HEK293 (cell line): ENCODE measurements at regions not wholly inside any gene's neighbourhood (a gene's known extent, or its start where the extent isn't known, plus 50 kb on each side); places are given as distances from the start of the nearest gene placed in this dataset.

ENCODE experiments used
- CTCF ChIA-PET: fragments of 350-600 bp; formaldehyde crosslinking; extraction: SDS; loops from one replicate; lab custom pipeline; 2021; ENCODE audit warnings: antibody characterized with exemption; lab: Yijun Ruan, JAX
- POLR2A ChIA-PET: fragments of 300-600 bp; formaldehyde crosslinking; extraction: SDS; loops from one replicate; lab custom pipeline; 2020; ENCODE audit warnings: antibody characterized with exemption, inconsistent platforms; lab: Yijun Ruan, JAX
- H3K27ac ChIP-seq: fragments of 200-500 bp; sonication (Bioruptor generic); 2 replicates; pipeline ENCODE4 v1.5.1; 2014; ENCODE audit warnings: low read depth, low read length, control low read depth, inconsistent platforms; ENCODE audit errors: extremely low read depth
- H3K36me3 ChIP-seq, 2 experiments: fragments of 200-500 bp in 1 of 2; sonication (Bioruptor generic) in 1 of 2; 1 replicate in 1 of 2; 2 replicates in 1 of 2; pipeline ENCODE4 v1.5.1; 2014 to 2017; ENCODE audit warnings: inconsistent platforms in 2 of 2, low read length in 2 of 2; ENCODE audit not compliant: control insufficient read depth in 2 of 2, insufficient read depth in 1 of 2
- H3K4me1 ChIP-seq: fragments of 200-500 bp; sonication (Bioruptor generic); 2 replicates; pipeline ENCODE4 v1.5.1; 2014; ENCODE audit warnings: mild to moderate bottlenecking, low read length, inconsistent platforms; ENCODE audit not compliant: control insufficient read depth, insufficient read depth
- H3K4me3 ChIP-seq: 2 replicates; pipeline ENCODE4 v1.5.1; 2011; ENCODE audit warnings: low read depth, mild to moderate bottlenecking, control low read depth, low read length, moderate library complexity
- H3K9me3 ChIP-seq: fragments of 200-500 bp; sonication (Bioruptor generic); 2 replicates; pipeline ENCODE4 v1.5.1; 2014; ENCODE audit warnings: low read depth, low read length, inconsistent platforms; ENCODE audit not compliant: control insufficient read depth, insufficient read depth
- BCL11A ChIP-seq: fragments of 450-650 bp; formaldehyde crosslinking; IDR thresholded peaks from 2 replicates; pipeline ENCODE4 v1.5.1; 2016; ENCODE audit warnings: low read depth, missing biosample characterization, missing genetic modification characterization
- GLI2 ChIP-seq: fragments of 450-650 bp; formaldehyde crosslinking; IDR thresholded peaks from 2 replicates; pipeline ENCODE4; 2017; ENCODE audit warnings: missing biosample characterization, missing genetic modification characterization, low read depth, borderline replicate concordance
- GLI4 ChIP-seq: fragments of 450-650 bp; formaldehyde crosslinking; IDR thresholded peaks from 2 replicates; pipeline ENCODE4 v1.5.1; 2016; ENCODE audit warnings: missing biosample characterization, missing genetic modification characterization
- SCRT2 ChIP-seq: fragments of 450-650 bp; formaldehyde crosslinking; IDR thresholded peaks from 2 replicates; pipeline ENCODE4 v1.5.1; 2016; ENCODE audit warnings: missing biosample characterization, missing genetic modification characterization
- ZIC2 ChIP-seq: fragments of 450-650 bp; formaldehyde crosslinking; IDR thresholded peaks from 2 replicates; pipeline ENCODE4 v1.5.1; 2016; ENCODE audit warnings: missing biosample characterization, missing genetic modification characterization
- ZNF16 ChIP-seq: fragments of 450-650 bp; formaldehyde crosslinking; IDR thresholded peaks from 2 replicates; pipeline ENCODE4 v1.5.1; 2016; ENCODE audit warnings: low read depth, missing biosample characterization, missing genetic modification characterization
- ZNF350 ChIP-seq: fragments of 450-650 bp; formaldehyde crosslinking; IDR thresholded peaks from 2 replicates; pipeline ENCODE4 v1.5.0; 2017; ENCODE audit warnings: missing biosample characterization, mild to moderate bottlenecking, missing genetic modification characterization
- ZNF544 ChIP-seq: fragments of 450-650 bp; formaldehyde crosslinking; IDR thresholded peaks from 2 replicates; pipeline ENCODE4 v1.5.0; 2017; ENCODE audit warnings: missing biosample characterization, missing genetic modification characterization
- ZNF558 ChIP-seq: fragments of 450-650 bp; formaldehyde crosslinking; IDR thresholded peaks from 2 replicates; pipeline ENCODE4 v1.5.1; 2016; ENCODE audit warnings: missing biosample characterization, missing genetic modification characterization
- ZNF777 ChIP-seq: fragments of 450-650 bp; formaldehyde crosslinking; IDR thresholded peaks from 2 replicates; pipeline ENCODE4 v1.5.1; 2017; ENCODE audit warnings: missing biosample characterization, missing genetic modification characterization, borderline replicate concordance
- ZNF791 ChIP-seq: fragments of 450-650 bp; formaldehyde crosslinking; IDR thresholded peaks from 2 replicates; pipeline ENCODE4 v1.5.1; 2016; ENCODE audit warnings: missing biosample characterization, missing genetic modification characterization
- ZNF830 ChIP-seq: fragments of 450-650 bp; IDR thresholded peaks from 2 replicates; pipeline ENCODE4 v1.5.0; 2018; ENCODE audit warnings: missing biosample characterization, missing genetic modification characterization, low read depth, mild to moderate bottlenecking, moderate library complexity
- TF ChIP-seq, protein P1 (sequence below): fragments of 450-650 bp; formaldehyde crosslinking; IDR thresholded peaks from 2 replicates; pipeline ENCODE4 v1.5.1; 2016; ENCODE audit warnings: missing biosample characterization, missing genetic modification characterization
- TF ChIP-seq, protein P2 (sequence below): fragments of 450-650 bp; formaldehyde crosslinking; IDR thresholded peaks from 2 replicates; pipeline ENCODE4 v1.5.1; 2016; ENCODE audit warnings: missing biosample characterization, missing genetic modification characterization

DNA sequence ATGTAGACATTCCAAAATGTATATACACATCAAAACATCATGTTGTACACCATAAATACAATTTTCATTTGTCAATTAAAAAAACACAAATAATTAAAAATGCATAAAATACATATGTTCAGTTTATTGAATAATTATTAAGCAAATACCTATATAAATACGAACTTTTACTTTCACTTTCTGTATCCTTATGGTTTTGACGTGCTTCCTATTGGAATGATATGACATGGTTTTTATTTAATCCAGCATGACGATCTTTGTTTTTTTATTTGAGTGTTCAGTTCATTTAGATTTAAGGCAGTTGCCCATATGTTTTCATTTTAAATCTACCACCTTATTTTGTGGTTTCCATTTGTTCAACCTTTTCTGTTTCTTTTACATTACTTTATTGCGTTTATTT lies 198.3 kb upstream of the PLET1 start:
- H3K4me1 ChIP-seq = no peaks in the 10 kb centered on the region
- H3K27ac ChIP-seq = no peak overlapping the region
- no peaks in the 10 kb centered on the region for H3K36me3 ChIP-seq
- no peaks in the 10 kb centered on the region for H3K9me3 ChIP-seq
- POLR2A ChIA-PET = no interaction called here
- TF ChIP-seq GLI2 (no peak), ZNF830 (tag by site-specific recombination) (no peak), ZNF350 (tag by site-specific recombination) (no peak), ZNF777 (tag by site-specific recombination) (no peak), BCL11A (no peak), GLI4 (tag by site-specific recombination) (no peak), ZNF16 (no peak), ZIC2 (tag by site-specific recombination) (no peak)
- TF ChIP-seq, protein P1, sequence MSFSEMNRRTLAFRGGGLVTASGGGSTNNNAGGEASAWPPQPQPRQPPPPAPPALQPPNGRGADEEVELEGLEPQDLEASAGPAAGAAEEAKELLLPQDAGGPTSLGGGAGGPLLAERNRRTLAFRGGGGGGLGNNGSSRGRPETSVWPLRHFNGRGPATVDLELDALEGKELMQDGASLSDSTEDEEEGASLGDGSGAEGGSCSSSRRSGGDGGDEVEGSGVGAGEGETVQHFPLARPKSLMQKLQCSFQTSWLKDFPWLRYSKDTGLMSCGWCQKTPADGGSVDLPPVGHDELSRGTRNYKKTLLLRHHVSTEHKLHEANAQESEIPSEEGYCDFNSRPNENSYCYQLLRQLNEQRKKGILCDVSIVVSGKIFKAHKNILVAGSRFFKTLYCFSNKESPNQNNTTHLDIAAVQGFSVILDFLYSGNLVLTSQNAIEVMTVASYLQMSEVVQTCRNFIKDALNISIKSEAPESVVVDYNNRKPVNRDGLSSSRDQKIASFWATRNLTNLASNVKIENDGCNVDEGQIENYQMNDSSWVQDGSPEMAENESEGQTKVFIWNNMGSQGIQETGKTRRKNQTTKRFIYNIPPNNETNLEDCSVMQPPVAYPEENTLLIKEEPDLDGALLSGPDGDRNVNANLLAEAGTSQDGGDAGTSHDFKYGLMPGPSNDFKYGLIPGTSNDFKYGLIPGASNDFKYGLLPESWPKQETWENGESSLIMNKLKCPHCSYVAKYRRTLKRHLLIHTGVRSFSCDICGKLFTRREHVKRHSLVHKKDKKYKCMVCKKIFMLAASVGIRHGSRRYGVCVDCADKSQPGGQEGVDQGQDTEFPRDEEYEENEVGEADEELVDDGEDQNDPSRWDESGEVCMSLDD (tag by site-specific recombination) = no peak
- TF ChIP-seq, protein P2, sequence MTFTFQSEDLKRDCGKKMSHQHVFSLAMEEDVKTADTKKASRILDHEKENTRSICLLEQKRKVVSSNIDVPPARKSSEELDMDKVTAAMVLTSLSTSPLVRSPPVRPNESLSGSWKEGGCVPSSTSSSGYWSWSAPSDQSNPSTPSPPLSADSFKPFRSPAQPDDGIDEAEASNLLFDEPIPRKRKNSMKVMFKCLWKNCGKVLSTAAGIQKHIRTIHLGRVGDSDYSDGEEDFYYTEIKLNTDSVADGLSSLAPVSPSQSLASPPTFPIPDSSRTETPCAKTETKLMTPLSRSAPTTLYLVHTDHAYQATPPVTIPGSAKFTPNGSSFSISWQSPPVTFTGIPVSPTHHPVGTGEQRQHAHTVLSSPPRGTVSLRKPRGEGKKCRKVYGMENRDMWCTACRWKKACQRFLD (tag by site-specific recombination) = no peak
- no peak overlapping the region for H3K4me3 ChIP-seq
- CTCF ChIA-PET = interaction anchor here (0.6 kb wide), 1 partner anchor 73 kb away, joined by 7 read pairs; no protein-coding TSS in a partner anchor

DNA sequence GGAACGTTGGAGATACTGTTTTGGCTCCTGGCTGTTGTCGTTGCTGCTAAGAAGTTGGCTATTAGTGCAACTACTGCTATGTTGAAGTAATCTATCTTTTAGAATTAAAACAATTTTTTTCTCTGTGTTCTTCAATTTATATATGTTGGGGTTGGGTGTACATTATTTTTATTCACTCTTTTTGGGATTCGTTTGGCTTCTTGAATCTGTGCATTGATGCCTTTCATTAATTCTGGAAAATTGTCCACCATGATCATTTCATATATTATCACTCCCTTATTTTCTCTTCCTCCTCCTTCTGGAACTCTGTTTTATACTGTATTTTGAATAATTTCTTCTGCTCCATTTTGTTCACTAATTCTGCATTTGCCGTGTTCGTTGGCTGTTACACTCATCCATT lies 199.5 kb upstream of the PLET1 start:
- ChIA-PET POLR2A (no interaction called here), CTCF (no interaction called here)
- Histone ChIP-seq H3K27ac (no peak overlapping the region), H3K4me3 (no peak overlapping the region), H3K4me1 (no peaks in the 10 kb centered on the region), H3K9me3 (no peaks in the 10 kb centered on the region), H3K36me3 (no peaks in the 10 kb centered on the region)
- TF ChIP-seq ZNF558 (tag by site-specific recombination) (peak; percentile 91), SCRT2 (tag by site-specific recombination) (no peak)

DNA sequence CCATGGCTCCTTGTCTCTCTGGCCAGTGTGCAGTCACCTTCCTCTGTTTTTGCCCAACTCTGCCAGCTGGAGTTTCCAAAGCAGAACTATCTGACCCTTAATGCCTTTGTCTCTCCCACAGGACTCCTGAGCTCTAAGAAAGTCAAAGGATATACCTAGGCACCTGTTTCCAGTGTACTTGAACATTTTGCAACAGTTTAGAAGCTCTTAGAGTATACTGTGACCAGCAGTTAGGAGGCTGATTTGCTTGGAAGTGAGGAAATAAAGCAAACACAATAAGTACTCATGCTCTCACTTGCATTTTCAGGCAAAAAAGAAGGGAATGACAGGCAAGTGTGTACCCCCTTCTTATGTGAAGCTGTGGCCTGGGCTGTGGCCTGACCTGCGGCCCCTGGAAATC lies 204.3 kb upstream of the PLET1 start:
- Histone ChIP-seq H3K27ac (no peak overlapping the region), H3K4me1 (no peaks in the 10 kb centered on the region), H3K4me3 (no peak overlapping the region), H3K9me3 (no peaks in the 10 kb centered on the region), H3K36me3 (no peaks in the 10 kb centered on the region)
- CTCF ChIA-PET = no interaction called here
- POLR2A ChIA-PET = no interaction called here
- no peak for TF ChIP-seq ZNF791 (tag by site-specific recombination)

DNA sequence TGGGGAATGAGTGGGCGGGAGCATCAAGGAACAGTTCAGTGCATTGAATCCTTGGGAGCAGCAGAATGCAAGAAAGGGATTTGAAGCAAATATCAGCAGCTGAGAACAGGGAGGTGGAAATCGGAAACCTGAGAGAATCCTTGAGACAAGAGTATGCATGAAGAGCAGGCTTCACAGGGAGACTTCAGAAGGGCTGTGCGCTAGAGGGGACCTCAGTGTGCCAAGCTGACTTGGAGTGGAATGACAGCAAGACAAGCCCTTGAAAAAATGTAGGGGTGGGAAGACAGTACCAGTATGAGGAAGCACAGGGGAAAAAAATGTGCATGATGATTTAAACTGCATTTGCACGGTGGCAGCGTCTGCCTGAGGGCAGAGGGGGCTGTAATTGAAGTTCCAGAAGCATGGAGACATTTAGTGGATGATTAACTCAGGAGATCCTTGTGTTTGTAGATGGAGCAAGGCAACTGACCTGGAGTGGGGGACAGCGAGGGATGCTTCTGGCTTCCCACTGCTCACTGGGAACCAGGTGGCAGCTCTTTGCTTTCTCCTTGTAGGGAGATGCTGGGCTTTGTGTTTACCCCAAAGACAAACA lies 204.9 kb upstream of the PLET1 start:
- no peaks in the 10 kb centered on the region for H3K9me3 ChIP-seq
- no peak for TF ChIP-seq ZNF544 (tag by site-specific recombination)
- CTCF ChIA-PET = interaction anchor here (1.3 kb wide), 1 partner anchor 12 kb away, joined by 5 read pairs; no protein-coding TSS in a partner anchor

More for the DNA sequence above, 204.9 kb upstream of the PLET1 start:
- no peak overlapping the region for H3K27ac ChIP-seq
- no peaks in the 10 kb centered on the region for H3K4me1 ChIP-seq
- no peak overlapping the region for H3K4me3 ChIP-seq
- POLR2A ChIA-PET = no interaction called here
- H3K36me3 ChIP-seq = no peaks in the 10 kb centered on the region
